HepG2 (cell line): ENCODE measurements at regions not wholly inside any gene's neighbourhood (a gene's known extent, or its start where the extent isn't known, plus 50 kb on each side); places are given as distances from the start of the nearest gene placed in this dataset.

Experiments used
- ATAC-seq: fragments of 200-7000 bp; cut with Tn5 transposase; 3 replicates; pipeline ENCODE4 v1.9.1; 2020; ENCODE audit warnings: mild to moderate bottlenecking, moderate library complexity
- BruUV-seq: library from RNA; stranded (reverse); fragments of 400-500 nt; replicated peaks from 2 replicates; lab custom pipeline; 2021; lab: Mats Ljungman, UMichigan
- CTCF ChIA-PET: fragments of 300-600 bp; formaldehyde crosslinking; extraction: SDS; loops from one replicate; lab custom pipeline; 2021; ENCODE audit warnings: low total read pairs, inconsistent platforms, low intra/inter-chr PET ratio; lab: Yijun Ruan, JAX
- POLR2A ChIA-PET: fragments of 350-600 bp; sonication (Branson Sonifier 250); formaldehyde crosslinking; loops from one replicate; lab custom pipeline; 2020; ENCODE audit warnings: antibody characterized with exemption, inconsistent platforms; lab: Yijun Ruan, JAX
- DNase-seq: peaks from one replicate; pipeline ENCODE4 v3.0.0-alpha.2; 2015; ENCODE audit warnings: low spot score
- FAIRE-seq: peaks from 3 replicates; lab custom pipeline; 2011; peaks lifted over from hg19 to GRCh38; lab: Jason Lieb, UNC
- H2AFZ ChIP-seq: one replicate; pipeline ENCODE4 v1.6.1; 2011; ENCODE audit warnings: low read length, inconsistent platforms
- H3K27ac ChIP-seq: fragments of 300-600 bp; 3 replicates; pipeline ENCODE4 v1.8.0; 2011; ENCODE audit warnings: mixed run types, mild to moderate bottlenecking, mixed read lengths, low read length, inconsistent platforms; ENCODE audit not compliant: insufficient read depth; ENCODE audit errors: extremely low read length
- H3K27me3 ChIP-seq, 2 experiments: fragments of 200-600 bp in 1 of 2; 2 replicates in 1 of 2; 3 replicates in 1 of 2; pipeline versions ENCODE4 v1.6.0 to v1.8.0; 2011; ENCODE audit warnings: low read length in 2 of 2, mild to moderate bottlenecking in 2 of 2, moderate library complexity in 2 of 2, inconsistent platforms in 1 of 2; ENCODE audit not compliant: insufficient read depth in 2 of 2, control insufficient read depth in 1 of 2
- H3K36me3 ChIP-seq, 2 experiments: fragments of 200-600 bp in 1 of 2; replicated peaks in 1 of 2; 2 replicates in 1 of 2; 3 replicates in 1 of 2; pipeline versions ENCODE4 v1.5.1 to v1.8.0; 2011; ENCODE audit warnings: low read length in 2 of 2, inconsistent platforms in 1 of 2; ENCODE audit not compliant: insufficient read depth in 2 of 2, control insufficient read depth in 1 of 2
- H3K4me1 ChIP-seq: 2 replicates; pipeline ENCODE4 v1.5.1; 2012; ENCODE audit warnings: low read length, inconsistent platforms; ENCODE audit not compliant: insufficient read depth
- H3K4me2 ChIP-seq: 2 replicates; pipeline ENCODE4 v1.6.0; 2011; ENCODE audit warnings: low read depth, low read length, inconsistent platforms
- H3K4me3 ChIP-seq, 3 experiments: fragments of 200-600 bp in 1 of 3; sonication (generic), shearing (Covaris generic) in 1 of 3; replicated peaks in 1 of 3; 2 replicates each; pipeline ENCODE4 v1.5.1; 2011 to 2016; ENCODE audit warnings: low read length in 3 of 3, inconsistent platforms in 2 of 3, low read depth in 2 of 3, mild to moderate bottlenecking in 2 of 3, control low read depth in 1 of 3, mixed read lengths in 1 of 3; ENCODE audit not compliant: insufficient read depth in 1 of 3
- H3K79me2 ChIP-seq: one replicate; pipeline ENCODE4 v1.6.1; 2011; ENCODE audit warnings: low read length, inconsistent platforms; ENCODE audit not compliant: insufficient read depth
- H3K9ac ChIP-seq: 2 replicates; pipeline ENCODE4 v1.6.0; 2011; ENCODE audit warnings: mild to moderate bottlenecking, low read depth, low read length, inconsistent platforms; ENCODE audit not compliant: insufficient read depth
- H3K9me3 ChIP-seq: 2 replicates; pipeline ENCODE4 v1.5.1; 2012; ENCODE audit warnings: mild to moderate bottlenecking, low read length
- H4K20me1 ChIP-seq: 2 replicates; pipeline ENCODE4 v1.6.0; 2011; ENCODE audit warnings: inconsistent platforms, mild to moderate bottlenecking, low read length, moderate library complexity; ENCODE audit not compliant: insufficient read depth
- BCL6 ChIP-seq: IDR thresholded peaks from 2 replicates; pipeline ENCODE4 v1.6.1; 2016; ENCODE audit warnings: missing genetic modification reagents, missing compliant biosample characterization
- DZIP1 ChIP-seq: sonication (generic); formaldehyde crosslinking; IDR thresholded peaks from 2 replicates; pipeline ENCODE4 v1.5.0; 2020; ENCODE audit warnings: mild to moderate bottlenecking, missing genetic modification reagents
- E2F5 ChIP-seq: sonication (generic); formaldehyde crosslinking; conservative IDR thresholded peaks from 2 replicates; pipeline ENCODE4 v1.4.0; 2020; ENCODE audit warnings: missing genetic modification reagents
- MEF2D ChIP-seq: sonication (generic); formaldehyde crosslinking; IDR thresholded peaks from 2 replicates; pipeline ENCODE4 v1.5.1; 2020; ENCODE audit warnings: mild to moderate bottlenecking, missing genetic modification reagents
- RXRB ChIP-seq: IDR thresholded peaks from 2 replicates; pipeline ENCODE4 v1.6.1; 2016; ENCODE audit warnings: borderline replicate concordance, missing genetic modification reagents, missing compliant biosample characterization
- ZNF260 ChIP-seq: sonication (generic); formaldehyde crosslinking; IDR thresholded peaks from 2 replicates; pipeline ENCODE4 v1.4.0; 2020; ENCODE audit warnings: missing genetic modification reagents, low read depth, mild to moderate bottlenecking, borderline replicate concordance
- ZNF432 ChIP-seq: sonication (generic); formaldehyde crosslinking; IDR thresholded peaks from 2 replicates; pipeline ENCODE4 v1.5.0; 2020; ENCODE audit warnings: missing genetic modification reagents, mild to moderate bottlenecking, borderline replicate concordance
- ZNF547 ChIP-seq: sonication (generic); formaldehyde crosslinking; IDR thresholded peaks from 2 replicates; pipeline ENCODE4 v1.5.1; 2020; ENCODE audit warnings: mild to moderate bottlenecking, missing genetic modification reagents
- ZNF552 ChIP-seq: sonication (generic); formaldehyde crosslinking; IDR thresholded peaks from 2 replicates; pipeline ENCODE4 v1.9.0; 2022; ENCODE audit warnings: missing genetic modification reagents, mild to moderate bottlenecking, borderline replicate concordance
- WGBS: methylation state at CpG from one replicate; pipeline ENCODE4 v1.1.6; 2017; ENCODE audit warnings: low lambda C conversion rate; 5-methylcytosine and 5-hydroxymethylcytosine counted together
- in situ Hi-C: cut with HindIII; loops from 2 replicates; pipeline ENCODE4 v1.10.0; 2017; ENCODE audit warnings: low pct_unique_long_range_greater_than_20kb; ENCODE audit not compliant: extremely low pct_ligation_motif_present
- intact Hi-C: fragments of 100-400 bp; cut with micrococcal nuclease; formaldehyde crosslinking; loops from one replicate; pipeline ENCODE4 v1.10.0; 2022; ENCODE audit not compliant: unreplicated experiment

GRCh38 chr2:118588850-118589249 is 258.6 kb downstream of the EN1 start:
- POLR2A ChIA-PET = no interaction called here
- FAIRE-seq (no peak), DNase-seq (no peak), ATAC-seq (no peak)
- WGBS = 25% methylated on average over 6 of the region's 6 CpGs
- in situ Hi-C loops (no loop called here), intact Hi-C loops (no loop called here)
- no TSS peak for BruUV-seq
- Histone ChIP-seq H3K36me3 (no peaks in the 10 kb centered on the region), H3K27me3 (0 out of 5 replicates have a peak, but pooled peaks cover 0 to 3% of the 10 kb centered on the region in 2 experiments), H3K27ac (no peak overlapping the region), H3K4me3 (no peak overlapping the region), H2AFZ (no peak overlapping the region), H3K9ac (no peak overlapping the region), H3K9me3 (no peaks in the 10 kb centered on the region), H3K79me2 (no peaks in the 10 kb centered on the region), H3K4me1 (no peaks in the 10 kb centered on the region), H4K20me1 (no peaks in the 10 kb centered on the region), H3K4me2 (no peak overlapping the region)
- CTCF ChIA-PET = no interaction called here
- TF ChIP-seq ZNF260 (CRISPR knock-in tag) = no peak
- TF ChIP-seq BCL6 (CRISPR knock-in tag) = no peak

- in situ Hi-C loops = no loop called here
- H2AFZ ChIP-seq = no peak overlapping the region
- ATAC-seq (no peak), DNase-seq (no peak), FAIRE-seq (no peak)
- H3K9ac ChIP-seq = no peak overlapping the region
- H3K27ac ChIP-seq = no peak overlapping the region
- no peaks in the 10 kb centered on the region for H3K4me1 ChIP-seq
- no TSS peak for BruUV-seq
- intact Hi-C loops = no loop called here
- H3K79me2 ChIP-seq = no peaks in the 10 kb centered on the region
- no peaks in the 10 kb centered on the region for H4K20me1 ChIP-seq
- no peak overlapping the region for H3K4me2 ChIP-seq
- H3K36me3 ChIP-seq = no peaks in the 10 kb centered on the region
- ChIA-PET POLR2A (no interaction called here), CTCF (no interaction called here)
- 5% methylated on average over 1 of the region's 1 CpG for WGBS
- no peak overlapping the region for H3K4me3 ChIP-seq
- H3K9me3 ChIP-seq = no peaks in the 10 kb centered on the region
- H3K27me3 ChIP-seq = peaks cover 0 to 3% of the 10 kb centered on the region in 2 experiments; a peak in 1 of 5 replicates
- TF ChIP-seq ZNF552 (CRISPR knock-in tag) (no peak), BCL6 (CRISPR knock-in tag) (no peak), MEF2D (CRISPR knock-in tag) (no peak), RXRB (no peak), DZIP1 (CRISPR knock-in tag) (no peak), ZNF432 (CRISPR knock-in tag) (no peak), E2F5 (CRISPR knock-in tag) (no peak), ZNF547 (no peak)
Measured at GRCh38 chr2:118586312-118586711, 261.1 kb downstream of the EN1 start.
